Kidney epithelial cell (primary cell): ENCODE measurements at regions not wholly inside any gene's neighbourhood (a gene's known extent, or its start where the extent isn't known, plus 50 kb on each side); places are given as distances from the start of the nearest gene placed in this dataset.
A peak's percentile ranks its signal among the peaks of the same experiment; 100 is the strongest.

Experiments used
- DNase-seq: peaks from one replicate; pipeline ENCODE4 v3.0.0-alpha.2; 2010; ENCODE audit warnings: low read depth
- H3K27me3 ChIP-seq: 2 replicates; pipeline ENCODE4 v1.6.0; 2011; ENCODE audit warnings: low read length; ENCODE audit not compliant: control insufficient read depth, insufficient read depth
- H3K36me3 ChIP-seq: 2 replicates; pipeline ENCODE4 v1.5.1; 2011; ENCODE audit warnings: low read length; ENCODE audit not compliant: control insufficient read depth, insufficient read depth
- H3K4me3 ChIP-seq: 2 replicates; pipeline ENCODE4 v1.5.1; 2011; ENCODE audit warnings: low read depth, mild to moderate bottlenecking, control low read depth, low read length
- CTCF ChIP-seq: IDR thresholded peaks from 2 replicates; pipeline ENCODE4 v1.5.1; 2011; ENCODE audit warnings: mild to moderate bottlenecking, moderate library complexity, low read length, control low read depth, inconsistent platforms; ENCODE audit not compliant: insufficient read depth, poor library complexity, severe bottlenecking

GRCh38 chr7:118078015-118078414, 105.9 kb upstream of the LSM8 start:
- no peak for TF ChIP-seq CTCF
- Histone ChIP-seq H3K36me3 (no peaks in the 10 kb centered on the region), H3K27me3 (no peaks in the 10 kb centered on the region), H3K4me3 (no peak overlapping the region)
- no peak for DNase-seq

- Histone ChIP-seq H3K27me3 (no peaks in the 10 kb centered on the region), H3K36me3 (no peaks in the 10 kb centered on the region), H3K4me3 (no peak overlapping the region)
- no peak for DNase-seq
- no peak for TF ChIP-seq CTCF
Observed at GRCh38 chr7:118079369-118079768, 104.6 kb upstream of the LSM8 start.

GRCh38 chr7:118080947-118081346, 103.0 kb upstream of the LSM8 start:
- Histone ChIP-seq H3K4me3 (no peak overlapping the region), H3K27me3 (no peaks in the 10 kb centered on the region), H3K36me3 (no peaks in the 10 kb centered on the region)
- DNase-seq: peak; percentile 93
- TF ChIP-seq CTCF: no peak

- H3K36me3 ChIP-seq: no peaks in the 10 kb centered on the region
- no peak overlapping the region for H3K4me3 ChIP-seq
- no peaks in the 10 kb centered on the region for H3K27me3 ChIP-seq
- DNase-seq: no peak
- no peak for TF ChIP-seq CTCF
Observed at GRCh38 chr7:118082506-118082905, 101.5 kb upstream of the LSM8 start.

GRCh38 chr7:118085000-118085399, 99.0 kb upstream of the LSM8 start:
- no peak for TF ChIP-seq CTCF
- H3K36me3 ChIP-seq: no peaks in the 10 kb centered on the region
- H3K27me3 ChIP-seq: no peaks in the 10 kb centered on the region
- DNase-seq: no peak
- no peak overlapping the region for H3K4me3 ChIP-seq

- no peaks in the 10 kb centered on the region for H3K27me3 ChIP-seq
- no peak for TF ChIP-seq CTCF
- no peak for DNase-seq
- H3K36me3 ChIP-seq: no peaks in the 10 kb centered on the region
- no peak overlapping the region for H3K4me3 ChIP-seq
Observed at GRCh38 chr7:118087126-118087525, 96.8 kb upstream of the LSM8 start.
